NCI-H82 (cell line): ENCODE measurements at regions not wholly inside any gene's neighbourhood (a gene's known extent, or its start where the extent isn't known, plus 50 kb on each side); places are given as distances from the start of the nearest gene placed in this dataset.
A peak's percentile ranks its signal among the peaks of the same experiment; 100 is the strongest.
"Not testable (repeated sequence)": the region's sequence is repeated elsewhere in the genome, so short reads cannot be mapped to it uniquely, and the experiment has no call there.

Source experiments
- DNase-seq: peaks from one replicate; lab custom pipeline; 2025; lab: John Stamatoyannopoulos, UW

DNA sequence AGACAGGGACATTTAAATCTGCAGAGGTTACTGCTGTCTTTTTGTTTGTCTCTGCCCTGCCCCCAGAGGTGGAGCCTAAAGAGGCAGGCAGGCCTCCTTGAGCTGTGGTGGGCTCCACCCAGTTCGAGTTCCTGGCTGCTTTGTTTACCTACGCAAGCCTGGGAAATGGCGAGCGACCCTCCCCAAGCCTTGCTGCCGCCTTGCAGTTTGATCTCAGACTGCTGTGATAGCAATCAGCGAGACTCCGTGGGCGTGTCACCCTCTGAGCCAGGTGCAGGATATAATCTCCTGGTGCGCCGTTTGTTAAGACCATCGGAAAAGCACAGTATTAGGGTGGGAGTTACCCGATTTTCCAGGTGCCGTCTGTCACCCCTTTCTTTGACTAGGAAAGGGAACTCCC lies 93.3 kb downstream of the ANKRD30BL start:
- not testable (repeated sequence) for DNase-seq

DNA sequence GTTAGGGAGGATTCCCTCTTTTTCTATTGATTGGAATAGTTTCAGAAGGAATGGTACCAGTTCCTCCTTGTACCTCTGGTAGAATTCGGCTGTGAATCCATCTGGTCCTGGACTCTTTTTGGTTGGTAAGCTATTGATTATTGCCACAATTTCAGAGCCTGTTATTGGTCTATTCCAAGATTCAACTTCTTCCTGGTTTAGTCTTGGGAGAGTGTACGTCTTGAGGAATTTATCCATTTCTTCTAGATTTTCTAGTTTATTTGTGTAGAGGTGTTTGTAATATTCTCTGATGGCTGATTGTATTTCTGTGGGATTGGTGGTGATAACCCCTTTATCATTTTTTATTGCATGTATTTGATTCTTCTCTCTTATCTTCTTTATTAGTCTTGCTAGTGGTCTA lies 96.4 kb downstream of the ANKRD30BL start:
- not testable (repeated sequence) for DNase-seq

DNA sequence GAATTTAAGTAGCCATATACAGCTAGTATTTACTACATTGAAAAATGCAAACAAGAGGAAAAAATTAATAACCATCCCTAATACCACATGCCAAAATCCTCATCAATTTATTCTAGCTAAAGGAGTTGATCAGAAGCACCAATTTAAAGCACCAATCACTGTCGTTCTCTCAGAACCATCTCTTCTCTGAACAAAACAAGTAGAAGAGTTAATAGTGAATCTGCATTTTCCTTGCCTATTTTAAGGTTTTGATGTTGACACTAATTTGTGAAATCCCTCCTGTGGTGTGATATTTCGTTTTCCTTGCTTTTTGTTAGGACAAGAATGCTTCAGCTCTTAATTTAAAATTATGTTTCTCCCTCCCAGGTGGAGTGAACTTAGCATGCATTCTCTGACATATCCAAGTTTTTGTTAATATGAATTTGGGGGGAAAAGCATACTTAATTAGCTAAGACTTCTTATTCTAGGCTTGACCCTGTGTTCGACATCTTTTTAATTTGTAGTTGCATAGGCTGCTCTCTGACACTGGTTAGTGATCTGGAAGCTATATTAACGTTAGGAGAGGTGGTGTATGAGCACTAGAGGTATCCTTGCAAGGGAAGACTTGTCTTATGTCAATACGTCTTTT lies 122.0 kb downstream of the ANKRD30BL start:
- DNase-seq, result not testable (repeated sequence)

DNA sequence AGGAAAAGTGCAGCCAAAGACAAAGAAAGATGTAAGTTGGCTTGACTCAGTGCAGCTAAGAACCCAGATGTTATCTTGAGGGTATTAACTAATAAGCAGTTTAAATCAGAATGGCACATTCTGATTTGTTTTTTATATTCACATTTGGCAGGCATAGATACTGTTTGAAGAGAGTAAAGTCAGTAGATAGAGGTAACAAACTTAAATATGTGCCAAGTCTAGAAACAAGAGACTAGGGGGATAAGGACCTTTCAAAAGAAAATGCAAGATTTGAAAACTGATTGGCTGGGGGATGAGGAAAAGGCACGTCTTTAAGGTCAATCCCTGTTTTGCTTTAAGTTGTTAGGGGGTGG lies 122.9 kb downstream of the ANKRD30BL start:
- not testable (repeated sequence) for DNase-seq

DNA sequence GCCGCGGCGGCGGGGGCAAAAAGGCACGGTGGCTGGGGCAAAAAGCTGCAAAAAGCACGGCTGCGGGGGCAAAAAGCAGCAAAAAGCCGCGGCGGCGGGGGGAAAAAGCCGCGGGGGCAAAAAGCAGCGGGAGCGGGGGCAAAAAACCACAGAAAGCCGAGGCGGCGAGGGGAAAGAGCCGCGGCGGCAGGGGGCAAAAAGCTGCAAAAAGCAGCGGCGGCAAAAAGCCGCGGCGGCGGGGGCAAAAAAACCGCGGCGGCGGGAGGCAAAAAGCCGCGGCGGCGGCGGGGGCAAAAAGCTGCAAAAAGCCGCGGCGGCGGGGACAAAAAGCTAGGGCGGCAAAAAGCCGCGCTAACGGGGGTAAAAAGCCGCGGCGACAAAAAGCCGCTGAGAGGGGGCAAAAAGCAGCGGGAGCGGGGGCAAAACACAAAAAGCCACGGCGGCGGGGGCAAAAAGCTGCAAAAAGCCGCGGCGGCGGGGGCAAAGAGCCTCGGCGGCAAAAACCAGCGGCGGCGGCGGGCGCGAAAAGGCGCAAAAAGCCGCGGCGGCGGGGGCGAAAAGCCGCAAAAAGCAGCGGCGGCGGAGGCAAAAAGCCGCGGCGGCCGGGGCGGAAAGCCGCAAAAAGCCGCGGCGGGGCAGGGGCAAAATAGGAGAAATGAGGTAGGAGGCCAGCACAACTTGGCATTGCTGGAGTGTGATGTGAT lies 123.4 kb downstream of the ANKRD30BL start:
- DNase-seq, result peak; percentile 51

DNA sequence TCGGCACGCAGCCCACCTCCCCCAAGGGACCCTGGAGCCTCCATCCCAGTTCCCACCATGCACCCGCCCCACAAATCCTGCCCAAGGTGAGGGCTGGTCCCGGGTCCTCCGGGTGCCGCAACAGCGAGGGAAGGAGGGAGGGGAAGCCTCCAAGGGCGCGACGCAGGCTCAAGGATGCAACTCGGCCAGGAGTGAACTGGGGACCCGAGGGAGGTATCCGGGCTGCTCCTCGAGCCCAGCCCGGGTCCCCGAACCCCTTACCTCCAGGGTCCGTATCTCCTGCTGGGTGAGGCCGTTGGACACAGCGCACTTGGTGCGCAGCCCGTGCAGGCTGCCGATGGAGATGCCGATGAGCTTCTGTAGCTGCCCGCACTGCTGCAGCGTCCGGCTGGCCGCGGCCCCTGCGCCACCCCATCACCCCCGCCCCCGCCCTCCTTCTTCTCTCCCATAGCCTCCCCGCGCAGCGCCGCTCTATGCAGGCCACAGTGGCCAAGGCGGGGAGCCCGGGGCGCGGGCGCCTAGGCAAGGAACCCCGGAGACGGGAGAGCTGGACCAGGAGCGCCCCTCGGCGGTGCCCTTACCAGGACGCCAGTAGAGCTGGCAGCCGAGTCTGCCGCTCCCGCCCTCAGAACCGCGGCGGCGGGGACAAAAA lies 124.1 kb downstream of the ANKRD30BL start:
- peak; percentile 59 for DNase-seq

DNA sequence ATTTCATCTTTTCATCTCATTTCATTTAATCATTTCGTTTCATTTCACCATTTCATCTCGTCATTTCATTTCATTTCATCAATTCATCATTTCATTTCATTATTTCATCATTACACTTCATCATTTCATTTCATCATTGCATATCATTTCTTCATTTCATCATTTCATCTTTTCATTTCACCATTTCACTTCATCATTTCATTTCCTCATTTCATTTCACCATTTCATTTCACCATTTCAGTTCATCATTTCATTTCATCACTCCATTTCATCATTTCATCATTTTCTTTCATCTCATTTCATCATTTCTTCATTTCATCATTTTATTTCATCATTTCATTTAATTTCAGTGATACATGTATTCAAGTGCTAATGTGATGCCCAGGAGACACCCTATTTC lies 127.1 kb downstream of the ANKRD30BL start:
- no peak for DNase-seq

DNA sequence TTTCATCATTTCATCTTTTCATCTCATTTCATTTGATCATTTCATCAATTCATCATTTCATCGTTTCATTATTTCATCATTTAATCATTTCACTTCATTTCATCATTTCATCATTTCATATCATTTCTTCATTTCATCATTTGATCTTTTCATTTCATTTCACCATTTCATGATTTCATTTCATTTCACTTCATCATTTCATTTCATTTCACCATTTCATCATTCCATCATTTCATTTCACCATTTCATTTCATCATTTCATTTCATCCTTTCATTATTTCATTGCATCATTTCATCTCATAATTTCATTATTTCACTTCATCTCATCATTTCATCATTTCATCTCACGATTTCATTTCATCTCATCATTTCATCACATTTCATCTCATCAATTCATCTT lies 127.8 kb downstream of the ANKRD30BL start:
- no peak for DNase-seq

DNA sequence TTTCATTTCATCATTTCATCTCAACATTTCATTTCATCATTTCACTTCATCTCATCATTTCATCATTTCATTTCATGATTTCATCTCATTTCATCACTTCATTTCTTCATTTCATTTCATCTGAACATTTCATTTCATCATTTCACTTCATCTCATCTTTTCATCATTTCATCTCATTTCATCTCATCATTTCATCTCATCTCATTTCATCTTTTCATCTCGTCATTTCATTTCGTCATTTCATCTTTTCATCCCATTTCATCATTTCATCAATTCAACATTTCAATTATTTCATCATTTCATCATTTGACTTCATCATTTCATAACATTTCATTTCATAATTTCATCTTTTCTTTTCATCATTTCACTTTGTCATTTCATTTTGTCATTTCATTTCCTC lies 128.4 kb downstream of the ANKRD30BL start:
- no peak for DNase-seq

DNA sequence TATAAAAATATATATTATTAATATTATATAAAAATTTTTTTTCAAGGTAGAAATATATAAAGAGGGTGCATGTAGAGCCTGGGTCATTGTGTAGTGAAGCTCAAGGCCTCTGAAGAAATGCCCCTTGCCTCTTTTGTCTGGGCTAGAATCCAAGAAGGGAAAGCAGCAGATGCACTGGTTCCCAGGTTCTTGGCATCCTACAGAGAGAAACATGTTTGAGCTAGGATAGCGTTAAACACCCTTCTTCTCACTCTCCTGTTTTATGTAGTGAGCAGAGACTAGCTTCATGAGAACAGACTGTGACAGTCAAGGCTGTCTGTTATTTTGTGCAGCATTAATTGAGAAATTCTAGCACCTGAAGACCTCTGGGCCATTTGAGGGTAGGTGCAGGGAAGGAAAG lies 149.7 kb downstream of the ANKRD30BL start:
- not testable (repeated sequence) for DNase-seq

DNA sequence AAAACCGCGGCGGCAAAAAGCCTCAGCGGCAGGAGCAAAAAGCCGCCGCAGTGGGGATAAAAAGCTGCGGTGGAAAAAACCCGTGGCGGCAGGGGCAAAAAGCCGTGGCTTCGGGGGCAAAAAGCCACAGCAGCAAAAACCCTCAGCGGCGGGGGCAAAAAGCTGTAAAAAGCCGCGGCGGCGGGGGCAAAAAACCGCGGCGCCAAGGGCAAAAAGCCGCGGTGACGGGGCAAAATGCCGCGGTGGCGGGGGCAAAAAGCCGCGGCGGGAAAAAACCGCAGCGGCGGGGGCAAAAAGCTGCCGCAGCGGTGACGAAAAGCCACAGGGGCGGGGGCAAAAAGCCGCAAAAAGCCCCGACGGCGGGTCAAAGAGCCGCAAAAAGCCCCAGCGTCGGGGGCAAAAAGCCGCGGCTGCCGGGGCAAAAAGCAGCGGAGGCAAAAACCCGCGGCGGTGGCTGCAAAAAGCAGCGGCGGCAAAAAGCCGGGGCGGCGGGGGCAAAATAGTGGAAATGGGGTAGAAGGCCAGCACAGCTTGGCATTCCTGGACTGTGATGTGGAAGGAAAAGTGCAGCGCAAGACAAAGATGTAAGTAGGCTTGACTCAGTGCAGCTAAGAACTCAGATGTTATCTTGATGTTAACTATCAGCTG lies 151.8 kb downstream of the ANKRD30BL start:
- peak; percentile 28 for DNase-seq

DNA sequence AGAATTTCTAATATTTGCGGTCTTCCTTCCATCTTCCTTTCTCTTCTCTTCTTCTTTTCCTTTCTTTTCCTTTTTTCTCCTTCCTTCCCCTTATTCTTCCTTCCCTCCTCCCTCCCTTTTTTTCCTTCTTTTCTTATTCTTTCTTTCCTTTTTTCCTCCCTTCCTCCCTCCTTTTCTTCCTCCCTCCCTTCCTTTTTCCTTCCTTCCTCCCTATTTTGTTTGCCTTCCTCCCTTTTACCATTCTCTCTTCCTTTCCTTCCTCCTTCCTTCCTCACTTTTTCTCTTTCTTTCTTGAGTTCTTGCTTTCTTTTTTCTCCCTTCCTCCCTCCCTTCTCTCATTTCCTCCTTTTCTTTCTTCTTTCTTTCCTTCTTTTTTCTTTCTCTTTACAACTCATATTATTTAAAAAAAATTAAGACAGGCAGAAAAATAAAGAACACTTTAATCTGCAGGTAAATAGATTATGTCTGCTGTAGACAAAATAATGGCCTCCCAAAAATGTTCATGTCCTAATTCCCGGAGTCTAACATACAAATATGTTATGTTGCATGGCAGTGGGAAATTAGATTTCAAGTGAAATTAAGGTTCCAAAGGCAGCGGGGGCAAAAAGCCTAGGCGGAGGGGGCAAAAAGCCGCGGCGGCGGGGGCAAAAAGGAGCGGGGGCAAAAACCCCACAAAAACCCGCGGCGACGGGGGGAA lies 152.4 kb downstream of the ANKRD30BL start:
- DNase-seq, result no peak

DNA sequence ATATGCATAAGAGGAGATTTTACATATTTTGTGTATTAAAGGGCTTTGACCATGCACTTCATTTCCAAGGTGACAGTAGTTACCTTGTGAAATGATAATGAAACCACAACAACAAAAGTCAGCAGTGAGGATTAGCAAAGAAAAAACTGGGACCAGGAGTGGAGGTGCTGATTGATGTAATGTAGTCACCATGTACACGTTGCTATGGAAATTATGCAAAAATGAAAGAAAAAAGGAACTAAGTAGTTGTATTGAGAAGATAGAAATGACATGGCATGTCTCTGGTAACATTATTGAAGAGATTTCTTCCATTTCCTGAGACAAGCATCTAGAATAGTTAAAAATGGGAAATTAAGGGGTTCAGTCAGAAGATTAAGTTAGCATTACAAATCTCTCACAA lies 171.0 kb downstream of the ANKRD30BL start:
- DNase-seq, result not testable (repeated sequence)

DNA sequence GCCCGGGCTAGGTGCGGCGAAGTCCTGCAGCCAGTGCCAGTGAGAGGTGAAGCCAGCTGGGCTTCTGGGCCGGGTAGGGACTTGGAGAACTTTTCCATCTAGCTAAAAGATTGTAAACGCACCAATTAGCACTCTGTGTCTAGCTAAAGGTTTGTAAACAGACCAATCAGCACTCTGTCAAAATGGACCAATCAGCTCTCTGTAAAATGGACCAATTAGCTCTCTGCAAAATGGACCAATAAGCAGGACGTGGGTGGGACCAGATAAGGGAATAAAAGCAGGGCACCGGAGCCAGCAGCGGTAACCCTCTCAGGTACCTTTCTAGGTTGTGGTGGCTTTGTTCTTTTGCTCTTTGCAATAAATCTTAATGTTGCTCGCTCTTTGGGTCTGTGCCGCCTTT lies 195.1 kb downstream of the ANKRD30BL start:
- DNase-seq, result not testable (repeated sequence)

DNA sequence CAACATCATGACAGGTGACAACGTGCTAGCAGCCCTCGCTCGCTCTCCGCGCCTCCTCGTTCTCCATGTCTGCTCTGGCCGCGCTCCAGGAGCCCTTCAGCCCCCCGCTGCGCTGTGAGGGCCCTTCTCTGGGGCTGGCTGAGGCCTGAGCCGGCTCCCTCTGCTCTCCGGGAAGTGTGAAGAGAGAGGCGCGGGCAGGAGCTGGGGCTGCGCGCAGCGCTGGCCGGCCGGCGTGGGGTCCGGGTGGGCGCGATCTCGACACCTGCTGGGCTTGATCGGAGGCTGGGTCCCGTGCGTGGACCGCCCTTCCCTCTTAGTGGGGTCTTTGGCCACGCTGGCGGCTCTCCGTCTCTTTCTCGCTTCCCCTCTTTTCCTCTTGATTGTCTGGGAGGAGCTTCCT lies 195.5 kb downstream of the ANKRD30BL start:
- DNase-seq, result no peak

DNA sequence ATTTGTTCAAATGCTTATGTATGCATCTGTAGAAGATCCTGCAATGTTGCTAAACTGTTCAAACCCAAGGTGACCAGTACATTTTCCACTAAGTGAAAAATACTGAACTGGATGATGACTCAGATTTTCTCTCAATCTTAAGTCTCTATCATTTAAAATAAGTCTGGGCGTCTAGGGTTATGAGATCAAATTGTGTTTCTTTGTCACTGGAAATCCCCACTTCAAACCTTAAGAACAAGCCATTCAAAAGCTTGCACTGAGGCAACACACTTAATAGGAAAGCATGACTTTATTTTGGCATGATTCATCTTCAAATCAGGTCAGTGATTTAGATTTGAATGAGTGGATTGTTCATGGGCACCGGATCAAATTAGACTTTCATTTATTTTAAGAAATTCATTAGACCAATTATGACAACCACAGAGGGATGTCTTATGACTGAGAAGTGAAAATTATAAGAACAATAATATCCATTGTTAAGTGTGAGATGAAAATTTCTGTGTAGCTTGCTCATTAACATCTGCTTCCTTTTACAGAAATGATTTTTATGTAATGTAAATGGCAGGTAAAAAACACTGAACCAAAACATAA lies 203.6 kb downstream of the ANKRD30BL start:
- DNase-seq, result not testable (repeated sequence)

DNA sequence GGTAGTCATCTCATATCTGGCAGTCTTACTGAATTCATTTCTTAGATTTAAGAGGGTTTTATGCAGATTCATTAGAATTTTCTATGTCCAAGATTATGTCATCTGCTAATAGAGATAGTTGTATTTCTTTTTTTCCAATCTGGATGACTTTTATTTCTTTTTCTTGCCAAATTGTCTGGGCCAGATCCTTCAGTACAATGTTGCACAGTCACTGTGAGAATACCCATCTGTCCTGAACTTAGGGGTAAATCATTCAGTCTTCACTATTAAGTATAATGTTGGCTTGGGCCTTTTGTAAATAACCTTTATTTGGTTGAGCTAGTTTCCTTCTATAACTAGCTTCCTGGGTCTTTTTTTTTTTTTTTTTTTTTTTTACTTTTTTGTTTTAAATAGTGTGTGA lies 213.1 kb downstream of the ANKRD30BL start:
- DNase-seq, result not testable (repeated sequence)

DNA sequence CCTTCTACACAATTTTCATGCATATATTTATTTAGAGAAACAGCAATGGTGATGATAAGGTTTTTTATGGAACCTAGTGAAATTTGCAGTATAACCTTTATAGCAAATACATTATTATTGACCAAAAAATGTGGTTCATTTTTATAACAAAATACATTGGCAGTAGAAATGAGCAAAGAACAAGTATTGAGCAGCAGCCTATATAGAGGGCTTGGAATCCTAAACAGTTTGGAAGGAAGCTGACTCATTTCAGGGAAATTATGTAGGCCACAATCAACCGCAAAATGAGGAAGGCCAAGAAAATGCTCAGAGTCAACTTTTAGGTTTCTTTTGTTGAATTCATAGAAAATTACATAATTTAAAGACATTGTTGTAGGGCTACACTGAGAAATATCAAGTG lies 238.5 kb downstream of the ANKRD30BL start:
- not testable (repeated sequence) for DNase-seq

DNA sequence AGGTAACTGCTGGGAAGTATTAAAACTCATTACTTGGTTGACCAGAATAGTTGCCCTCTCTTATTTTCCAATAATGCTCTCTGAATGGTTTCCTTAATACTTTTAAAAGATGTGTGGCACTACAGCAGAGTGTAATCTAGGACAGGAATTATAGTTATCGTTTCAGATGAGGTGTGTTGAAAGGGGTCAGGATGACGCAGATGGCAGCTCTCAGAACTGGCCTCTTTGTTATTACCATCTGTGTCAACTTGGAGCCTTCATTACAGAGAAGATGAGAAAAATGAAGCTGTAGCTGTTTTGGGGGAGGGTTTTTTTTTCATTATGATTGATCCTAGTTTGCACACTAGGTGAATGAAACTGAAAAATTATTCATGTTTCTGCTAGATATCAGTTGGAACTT lies 238.9 kb downstream of the ANKRD30BL start:
- not testable (repeated sequence) for DNase-seq
